ENCODE measurements at regions not wholly inside any gene's neighbourhood (a gene's known extent, or its start where the extent isn't known, plus 50 kb on each side); places are given as distances from the start of the nearest gene placed in this dataset.

- Histone ChIP-seq H3K4me1 (replicated peaks; ENCODE audit: insufficient read depth) (no peaks in the 10 kb centered on the region), H3K9me3 (ENCODE audit: insufficient read depth, low read depth) (no peaks in the 10 kb centered on the region), H3K27me3 (ENCODE audit: insufficient read depth, low read depth) (no peaks in the 10 kb centered on the region), H3K27ac (no peak overlapping the region), H2AFZ (no peak overlapping the region), H4K20me1 (ENCODE audit: insufficient read depth) (no peaks in the 10 kb centered on the region), H3K36me3 (ENCODE audit: low read depth) (no peaks in the 10 kb centered on the region), H3F3A (ENCODE audit: insufficient read depth, low read depth) (no peaks in the 10 kb centered on the region), H3K9me2 (ENCODE audit: insufficient read depth) (peaks cover 4% of the 10 kb centered on the region; the same call in 1 of the 2 replicates), H3K79me2 (ENCODE audit: low read depth) (no peaks in the 10 kb centered on the region), H3K4me3 (no peak overlapping the region), H3K4me2 (no peak overlapping the region)
- intact Hi-C loops (cut with micrococcal nuclease; ENCODE audit: unreplicated experiment), result no loop called here
- BruUV-seq (replicated peaks), result no TSS peak
- ChIA-PET POLR2A (ENCODE audit: unreplicated experiment) (no interaction called here), CTCF (no interaction called here)
- DNase-seq, result no peak
- no peak for TF ChIP-seq EZH2 (IDR thresholded peaks at IDR 0.05; ENCODE audit: low read depth)
- TF ChIP-seq CTCF (conservative IDR thresholded peaks at IDR 0.05), result no peak
Observed at GRCh38 chr20:11660673-11661072, 257.0 kb upstream of the BTBD3 start.

GRCh38 chr20:11671015-11671511 lies 246.6 kb upstream of the BTBD3 start:
- H3K9me2 ChIP-seq (ENCODE audit: insufficient read depth), result no peaks in the 10 kb centered on the region
- CTCF ChIA-PET, result no interaction called here
- POLR2A ChIA-PET (ENCODE audit: unreplicated experiment), result no interaction called here
- DNase-seq, result no peak
- H3K27ac ChIP-seq, result no peak overlapping the region
- H3K36me3 ChIP-seq (ENCODE audit: low read depth), result no peaks in the 10 kb centered on the region
- no peak overlapping the region for H3K4me3 ChIP-seq
- no peaks in the 10 kb centered on the region for H3K4me1 ChIP-seq (replicated peaks; ENCODE audit: insufficient read depth)
- no peak overlapping the region for H3K4me2 ChIP-seq
- intact Hi-C loops (cut with micrococcal nuclease; ENCODE audit: unreplicated experiment), result loop anchor here (10.0 kb wide), 1 partner anchor 124 kb away; no protein-coding TSS in a partner anchor
- no peaks in the 10 kb centered on the region for H4K20me1 ChIP-seq (ENCODE audit: insufficient read depth)
- no peaks in the 10 kb centered on the region for H3K27me3 ChIP-seq (ENCODE audit: insufficient read depth, low read depth)
- BruUV-seq (replicated peaks), result no TSS peak
- no peak overlapping the region for H2AFZ ChIP-seq
- no peaks in the 10 kb centered on the region for H3F3A ChIP-seq (ENCODE audit: insufficient read depth, low read depth)
- H3K9me3 ChIP-seq (ENCODE audit: insufficient read depth, low read depth), result no peaks in the 10 kb centered on the region
- no peak for TF ChIP-seq EZH2 (IDR thresholded peaks at IDR 0.05; ENCODE audit: low read depth)
- TF ChIP-seq CTCF (conservative IDR thresholded peaks at IDR 0.05), result no peak
- H3K79me2 ChIP-seq (ENCODE audit: low read depth), result no peaks in the 10 kb centered on the region

DNA sequence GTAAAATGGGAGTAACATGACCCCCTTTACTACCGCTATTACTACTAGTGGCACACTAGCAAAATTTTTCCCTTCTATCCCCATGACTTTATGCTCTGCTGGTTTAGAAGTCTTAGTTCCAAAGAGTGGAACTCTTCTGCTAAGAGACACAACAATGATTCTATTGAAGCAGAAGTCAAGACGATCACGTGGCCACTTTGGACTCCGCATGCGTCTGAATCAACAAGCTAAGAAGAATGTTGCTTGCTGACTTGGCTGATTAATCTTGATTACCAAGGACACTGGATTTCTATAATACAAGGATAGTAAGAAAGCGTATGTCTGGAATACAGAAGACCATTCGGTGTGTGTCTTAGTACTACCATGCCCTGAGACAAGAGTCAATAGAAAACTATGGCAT lies 244.7 kb upstream of the BTBD3 start:
- H3K4me2 ChIP-seq, result no peak overlapping the region
- no peaks in the 10 kb centered on the region for H3K36me3 ChIP-seq (ENCODE audit: low read depth)
- H3F3A ChIP-seq (ENCODE audit: insufficient read depth, low read depth), result no peaks in the 10 kb centered on the region
- ChIA-PET CTCF (no interaction called here), POLR2A (ENCODE audit: unreplicated experiment) (no interaction called here)
- no peaks in the 10 kb centered on the region for H3K9me3 ChIP-seq (ENCODE audit: insufficient read depth, low read depth)
- H3K27me3 ChIP-seq (ENCODE audit: insufficient read depth, low read depth), result no peaks in the 10 kb centered on the region
- H3K79me2 ChIP-seq (ENCODE audit: low read depth), result no peaks in the 10 kb centered on the region
- no peak overlapping the region for H3K27ac ChIP-seq
- H4K20me1 ChIP-seq (ENCODE audit: insufficient read depth), result no peaks in the 10 kb centered on the region
- no peak overlapping the region for H2AFZ ChIP-seq
- H3K4me3 ChIP-seq, result no peak overlapping the region
- intact Hi-C loops (cut with micrococcal nuclease; ENCODE audit: unreplicated experiment), result loop anchor here (10.0 kb wide), 1 partner anchor 122 kb away; no protein-coding TSS in a partner anchor
- no peaks in the 10 kb centered on the region for H3K4me1 ChIP-seq (replicated peaks; ENCODE audit: insufficient read depth)
- BruUV-seq (replicated peaks), result no TSS peak
- H3K9me2 ChIP-seq (ENCODE audit: insufficient read depth), result no peaks in the 10 kb centered on the region
- DNase-seq, result no peak
- TF ChIP-seq CTCF (conservative IDR thresholded peaks at IDR 0.05) (no peak), EZH2 (IDR thresholded peaks at IDR 0.05; ENCODE audit: low read depth) (no peak)
